GM19193 (cell line): ENCODE measurements at regions not wholly inside any gene's neighbourhood (a gene's known extent, or its start where the extent isn't known, plus 50 kb on each side); places are given as distances from the start of the nearest gene placed in this dataset.

Source experiments
- POLR2A ChIP-seq: IDR thresholded peaks from 4 replicates; pipeline ENCODE4 v1.6.1; 2011; ENCODE audit not compliant: insufficient read depth, insufficient read length; ENCODE audit errors: extremely low read depth

- no peak for TF ChIP-seq POLR2A
These were observed 103.8 kb downstream of the ZNF280B start for GRCh38 chr22:22404598-22405284.

DNA sequence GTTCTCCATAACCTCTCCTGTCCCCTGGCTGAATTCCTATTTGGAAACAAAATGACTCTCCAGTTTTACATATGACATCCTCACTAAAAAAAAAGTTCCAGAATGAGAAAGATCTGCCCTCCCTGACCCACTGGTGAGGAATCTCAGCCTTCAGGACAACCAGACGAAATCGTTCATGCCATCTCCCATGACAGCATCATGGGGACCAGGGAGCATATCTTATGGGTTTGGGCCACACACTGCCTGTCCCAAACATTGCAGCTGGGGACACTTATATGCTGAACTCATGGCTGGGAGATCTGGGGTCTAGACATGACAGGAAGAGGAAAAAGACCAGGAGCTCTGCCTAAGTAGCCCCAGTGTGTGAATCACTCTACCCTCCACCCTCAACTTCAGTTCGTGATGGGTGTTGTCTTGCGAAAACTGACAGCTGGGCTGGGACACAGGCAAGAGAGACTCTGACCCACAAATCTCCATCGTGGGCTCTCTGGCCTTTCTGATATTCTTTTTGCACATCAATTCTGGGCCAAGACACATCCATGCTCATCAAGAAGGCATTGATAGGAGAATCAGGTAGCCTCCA is 102.0 kb downstream of the ZNF280B start:
- TF ChIP-seq POLR2A, result no peak

- TF ChIP-seq POLR2A, result no peak
These were observed 101.5 kb downstream of the ZNF280B start for GRCh38 chr22:22407061-22407460.

GRCh38 chr22:22408269-22408668 is 100.3 kb downstream of the ZNF280B start:
- TF ChIP-seq POLR2A, result no peak

GRCh38 chr22:22408731-22409696 is 99.5 kb downstream of the ZNF280B start:
- TF ChIP-seq POLR2A, result no peak

GRCh38 chr22:22410121-22410520 is 98.4 kb downstream of the ZNF280B start:
- TF ChIP-seq POLR2A, result no peak

DNA sequence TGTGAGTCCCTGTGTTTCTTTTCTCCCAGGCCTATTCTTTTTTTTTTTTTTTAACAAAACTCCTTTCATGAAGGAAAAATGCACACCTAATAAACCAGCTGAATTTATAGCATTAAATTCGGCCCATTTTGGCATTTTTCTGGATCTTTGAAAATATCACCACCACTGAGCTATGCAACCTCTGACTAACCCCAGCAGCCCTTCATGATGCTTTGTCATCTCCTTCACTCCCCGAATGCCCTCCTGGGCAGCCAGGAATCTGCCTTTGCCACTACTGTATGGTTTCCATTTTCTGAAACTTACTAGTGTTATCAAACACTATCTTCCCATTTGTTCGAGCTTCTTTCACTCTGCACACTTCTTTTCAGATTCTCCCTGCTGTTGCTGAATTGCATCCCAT is 97.9 kb downstream of the ZNF280B start:
- TF ChIP-seq POLR2A, result no peak

- no peak for TF ChIP-seq POLR2A
These were observed 94.3 kb downstream of the ZNF280B start for GRCh38 chr22:22414266-22414665.

DNA sequence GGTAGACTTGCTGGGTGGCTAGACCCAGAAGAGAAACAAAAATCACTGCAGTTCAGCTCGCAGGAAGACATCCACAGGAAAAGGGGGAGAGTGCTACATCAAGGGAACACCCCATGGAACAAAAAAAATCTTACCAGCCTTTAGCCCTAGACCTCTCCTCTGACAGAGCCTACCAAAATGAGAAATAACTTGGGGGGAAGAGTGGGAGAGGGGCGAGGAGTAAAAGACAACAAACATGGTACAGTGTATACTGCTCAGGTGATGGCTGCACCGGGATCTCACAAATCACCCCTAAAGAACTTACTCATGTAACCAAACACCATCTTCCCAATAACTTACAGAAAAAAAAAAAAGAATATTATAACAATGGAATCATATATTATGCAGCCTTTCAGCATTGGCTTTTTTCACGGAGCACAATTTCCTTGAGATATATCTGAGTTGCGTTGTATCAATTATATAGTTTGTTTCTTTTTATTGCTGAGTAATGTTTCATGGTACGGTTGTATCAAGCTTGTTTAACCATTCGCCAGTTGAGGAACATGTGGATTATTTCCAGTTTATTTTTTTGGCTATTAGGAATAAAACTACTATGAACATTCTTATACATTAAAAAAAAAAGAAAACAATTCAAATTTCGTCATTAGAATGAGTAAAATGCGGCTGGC is 90.9 kb downstream of the ZNF280B start:
- TF ChIP-seq POLR2A, result no peak

DNA sequence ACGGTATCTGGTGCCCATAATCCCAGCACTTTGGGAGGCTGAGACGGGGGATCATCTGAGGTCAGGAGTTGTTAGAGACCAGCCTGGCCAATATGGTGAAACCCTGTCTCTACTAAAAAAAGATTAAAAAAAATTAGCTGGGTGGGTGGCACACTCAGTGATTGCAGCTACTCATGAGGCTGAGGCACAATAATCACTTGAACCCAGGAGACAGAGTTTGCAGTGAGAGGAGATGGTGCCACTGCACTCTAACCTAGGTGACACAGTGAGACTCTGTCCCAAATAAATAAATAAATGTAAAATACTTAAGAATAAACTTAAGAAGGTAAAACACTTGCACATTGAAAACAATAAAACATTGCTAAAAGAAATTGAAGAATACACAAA is 90.4 kb downstream of the ZNF280B start:
- TF ChIP-seq POLR2A, result no peak

- TF ChIP-seq POLR2A, result no peak
These were observed 89.6 kb downstream of the ZNF280B start for GRCh38 chr22:22418957-22419356.

GRCh38 chr22:22420580-22420979 is 88.0 kb downstream of the ZNF280B start:
- no peak for TF ChIP-seq POLR2A

DNA sequence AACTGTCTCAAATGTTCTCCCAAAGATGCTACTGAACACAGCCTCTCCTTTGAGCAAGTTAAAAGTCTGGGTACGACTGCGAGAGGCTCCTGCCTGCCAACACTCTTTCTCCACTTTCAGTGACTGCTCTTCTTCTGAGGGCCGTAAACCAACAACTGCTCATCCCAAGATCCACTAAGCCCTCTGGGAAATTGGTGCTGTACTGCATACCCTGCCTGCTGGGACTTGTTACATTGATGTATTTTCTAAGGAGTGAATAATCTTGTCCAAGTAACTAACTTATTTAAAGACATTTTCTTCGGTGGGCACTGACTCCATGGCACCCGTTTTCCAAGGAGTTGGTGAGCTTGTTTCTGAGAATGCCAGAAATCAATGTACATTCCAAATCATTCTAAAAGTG is 87.2 kb downstream of the ZNF280B start:
- TF ChIP-seq POLR2A, result no peak

GRCh38 chr22:22422629-22423112 is 85.9 kb downstream of the ZNF280B start:
- no peak for TF ChIP-seq POLR2A

- TF ChIP-seq POLR2A, result no peak
These were observed 84.9 kb downstream of the ZNF280B start for GRCh38 chr22:22423681-22424080.
